ENCODE measurements at regions not wholly inside any gene's neighbourhood (a gene's known extent, or its start where the extent isn't known, plus 50 kb on each side); places are given as distances from the start of the nearest gene placed in this dataset.
A peak's percentile ranks its signal among the peaks of the same experiment; 100 is the strongest.

GRCh38 chr7:94258418-94259300, 136.0 kb upstream of the COL1A2 start:
- TF ChIP-seq POLR2AphosphoS5 (IDR thresholded peaks at IDR 0.05; ENCODE audit: low read depth, low read length): 0 out of 2 replicates have a peak, but pooled peaks have one; percentile 24
- no peak for TF ChIP-seq CTCF (IDR thresholded peaks at IDR 0.05)
- no peak for TF ChIP-seq SIN3A (IDR thresholded peaks at IDR 0.05; ENCODE audit: borderline replicate concordance, low read depth, low read length)
- TF ChIP-seq JUND (IDR thresholded peaks at IDR 0.05): no peak
- TF ChIP-seq, protein P1, sequence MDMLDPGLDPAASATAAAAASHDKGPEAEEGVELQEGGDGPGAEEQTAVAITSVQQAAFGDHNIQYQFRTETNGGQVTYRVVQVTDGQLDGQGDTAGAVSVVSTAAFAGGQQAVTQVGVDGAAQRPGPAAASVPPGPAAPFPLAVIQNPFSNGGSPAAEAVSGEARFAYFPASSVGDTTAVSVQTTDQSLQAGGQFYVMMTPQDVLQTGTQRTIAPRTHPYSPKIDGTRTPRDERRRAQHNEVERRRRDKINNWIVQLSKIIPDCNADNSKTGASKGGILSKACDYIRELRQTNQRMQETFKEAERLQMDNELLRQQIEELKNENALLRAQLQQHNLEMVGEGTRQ (IDR thresholded peaks at IDR 0.05; ENCODE audit: borderline replicate concordance, low read depth, low read length): no peak
- TF ChIP-seq, protein P2, sequence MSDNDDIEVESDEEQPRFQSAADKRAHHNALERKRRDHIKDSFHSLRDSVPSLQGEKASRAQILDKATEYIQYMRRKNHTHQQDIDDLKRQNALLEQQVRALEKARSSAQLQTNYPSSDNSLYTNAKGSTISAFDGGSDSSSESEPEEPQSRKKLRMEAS (IDR thresholded peaks at IDR 0.05; ENCODE audit: low read depth): no peak
- TF ChIP-seq TAF1 (IDR thresholded peaks at IDR 0.05; ENCODE audit: borderline replicate concordance, low read depth, low read length): no peak
- peak in 1 of 2 experiments; percentile 85; a peak in 1 of 4 replicates for TF ChIP-seq EP300 (IDR thresholded peaks at IDR 0.05; ENCODE audit: borderline replicate concordance in 1 of 2, low read depth in 1 of 2, low read length in 1 of 2)
- no peak for TF ChIP-seq NFIC (IDR thresholded peaks at IDR 0.05; ENCODE audit: borderline replicate concordance)
- no peak for TF ChIP-seq GABPA (IDR thresholded peaks at IDR 0.05; ENCODE audit: low read depth)
- TF ChIP-seq MXI1 (IDR thresholded peaks at IDR 0.05; ENCODE audit: low read depth, low read length): peak; percentile 90

All from SK-N-SH (cell line).